Keratinocyte (primary cell): ENCODE measurements at regions not wholly inside any gene's neighbourhood (a gene's known extent, or its start where the extent isn't known, plus 50 kb on each side); places are given as distances from the start of the nearest gene placed in this dataset.

Experiments used
- CTCF ChIP-seq, 3 experiments: IDR thresholded peaks in 1 of 3; conservative IDR thresholded peaks in 1 of 3; optimal IDR thresholded peaks in 1 of 3; 2 replicates in 2 of 3; 3 replicates in 1 of 3; pipeline versions ENCODE3 to v1.5.1; 2011; ENCODE audit warnings: low read length in 3 of 3, mild to moderate bottlenecking in 3 of 3, moderate library complexity in 2 of 3, control low read depth in 1 of 3, inconsistent platforms in 1 of 3; ENCODE audit not compliant: insufficient read depth in 2 of 3; ENCODE audit errors: extremely low read depth in 1 of 3
- EZH2 ChIP-seq: IDR thresholded peaks from one replicate; pipeline ENCODE4 v1.6.1; 2012; ENCODE audit warnings: inconsistent platforms, mild to moderate bottlenecking, low read length, moderate library complexity

- TF ChIP-seq CTCF (optimal IDR thresholded peaks at IDR 0.05 in 1 of 3, IDR thresholded peaks at IDR 0.05 in 1 of 3, conservative IDR thresholded peaks at IDR 0.05 in 1 of 3; ENCODE audit: extremely low read depth in 1 of 3, insufficient read depth in 2 of 3, low read length in 3 of 3): no peak
- TF ChIP-seq EZH2: no peak
Observed at GRCh38 chr4:108315694-108316093, 147.0 kb upstream of the LEF1 start.
